GM23338 (cell line): ENCODE measurements at regions not wholly inside any gene's neighbourhood (a gene's known extent, or its start where the extent isn't known, plus 50 kb on each side); places are given as distances from the start of the nearest gene placed in this dataset.

Experiments used
- ATAC-seq: fragments of 200-7000 bp; cut with Tn5 transposase; 3 replicates; pipeline ENCODE4 v1.9.1; 2020
- DNase-seq: peaks from one replicate; pipeline ENCODE4 v3.0.0-alpha.2; 2015; ENCODE audit warnings: low spot score
- H2AFZ ChIP-seq: fragments of 200-600 bp; sonication (generic); 2 replicates; pipeline ENCODE4 v1.8.0; 2016; ENCODE audit warnings: antibody characterized with exemption, mild to moderate bottlenecking, moderate library complexity
- H3F3A ChIP-seq: fragments of 200-600 bp; sonication (generic); replicated peaks from 2 replicates; pipeline ENCODE4 v1.8.0; 2017; ENCODE audit warnings: antibody characterized with exemption, mixed run types, low read depth
- H3K27ac ChIP-seq: fragments of 200-600 bp; sonication (generic); 2 replicates; pipeline ENCODE4 v1.6.1; 2016; ENCODE audit warnings: low read depth
- H3K27me3 ChIP-seq: fragments of 200-600 bp; sonication (generic); 2 replicates; pipeline ENCODE4 v1.8.0; 2016; ENCODE audit warnings: mild to moderate bottlenecking, mixed run types, moderate library complexity; ENCODE audit not compliant: insufficient read depth
- H3K36me3 ChIP-seq: fragments of 200-600 bp; sonication (generic); 2 replicates; pipeline ENCODE4 v1.8.0; 2016; ENCODE audit warnings: mild to moderate bottlenecking; ENCODE audit not compliant: insufficient read depth
- H3K4me1 ChIP-seq: fragments of 200-600 bp; sonication (generic); 2 replicates; pipeline ENCODE4 v1.8.0; 2016; ENCODE audit warnings: mild to moderate bottlenecking, moderate library complexity; ENCODE audit not compliant: insufficient read depth
- H3K4me2 ChIP-seq: fragments of 200-600 bp; sonication (generic); 2 replicates; pipeline ENCODE4 v1.7.1; 2017; ENCODE audit warnings: mixed run types
- H3K4me3 ChIP-seq: fragments of 200-600 bp; sonication (generic); 2 replicates; pipeline ENCODE4 v1.6.1; 2016; ENCODE audit warnings: mixed run types
- H3K79me2 ChIP-seq: fragments of 200-600 bp; sonication (generic); replicated peaks from 2 replicates; pipeline ENCODE4 v1.8.0; 2017; ENCODE audit warnings: mild to moderate bottlenecking; ENCODE audit not compliant: insufficient read depth
- H3K9me2 ChIP-seq: fragments of 200-600 bp; sonication (generic); 2 replicates; pipeline ENCODE4 v1.8.0; 2017; ENCODE audit not compliant: insufficient read depth
- H4K20me1 ChIP-seq: fragments of 200-600 bp; sonication (generic); replicated peaks from 2 replicates; pipeline ENCODE4 v1.8.0; 2017; ENCODE audit warnings: mild to moderate bottlenecking; ENCODE audit not compliant: insufficient read depth
- H3K27ac Mint-ChIP-seq: 2 replicates; pipeline ENCODE4 v1.8.0; 2020; ENCODE audit warnings: inconsistent platforms, mild to moderate bottlenecking, moderate library complexity, mixed read lengths
- H3K27me3 Mint-ChIP-seq: 3 replicates; pipeline ENCODE4 v1.8.0; 2022; ENCODE audit warnings: low read depth, mild to moderate bottlenecking, moderate library complexity, mixed read lengths, inconsistent platforms; ENCODE audit not compliant: insufficient read depth, poor library complexity
- H3K36me3 Mint-ChIP-seq: 3 replicates; pipeline ENCODE4 v1.8.0; 2021; ENCODE audit warnings: low read depth, mild to moderate bottlenecking, inconsistent platforms, moderate library complexity, mixed read lengths
- H3K4me1 Mint-ChIP-seq: 3 replicates; pipeline ENCODE4 v1.8.0; 2020; ENCODE audit warnings: mild to moderate bottlenecking, inconsistent platforms, mixed read lengths
- H3K4me3 Mint-ChIP-seq: 3 replicates; pipeline ENCODE4 v1.8.0; 2021; ENCODE audit warnings: moderate library complexity, mild to moderate bottlenecking, inconsistent platforms, mixed read lengths
- H3K9me3 Mint-ChIP-seq: 3 replicates; pipeline ENCODE4 v1.8.0; 2020; ENCODE audit warnings: moderate library complexity, mild to moderate bottlenecking, inconsistent platforms, mixed read lengths
- CREB1 ChIP-seq: fragments of 250-450 bp; sonication (Bioruptor Pico); IDR thresholded peaks from 2 replicates; pipeline ENCODE4 v1.5.0; 2020; ENCODE audit warnings: low read depth, mild to moderate bottlenecking, moderate library complexity
- CTCF ChIP-seq, 2 experiments: fragments of 200-600 bp in 1 of 2; sonication (generic) in 1 of 2; conservative IDR thresholded peaks; 2 replicates each; pipeline versions ENCODE4 v1.5.1 to v1.6.1; 2016 to 2017; ENCODE audit warnings: antibody characterized with exemption in 2 of 2, low read depth in 2 of 2, mild to moderate bottlenecking in 2 of 2, moderate library complexity in 1 of 2
- ETS1 ChIP-seq: IDR thresholded peaks from 2 replicates; pipeline ENCODE4 v1.6.1; 2016; ENCODE audit warnings: antibody characterized with exemption
- EZH2 ChIP-seq: fragments of 200-600 bp; sonication (generic); IDR thresholded peaks from one replicate; pipeline ENCODE4 v1.8.0; 2017; ENCODE audit warnings: antibody characterized with exemption, mild to moderate bottlenecking, low read depth; ENCODE audit not compliant: unreplicated experiment
- EZH2phosphoT487 ChIP-seq: fragments of 200-600 bp; sonication (generic); IDR thresholded peaks from one replicate; pipeline ENCODE4 v1.8.1; 2018; ENCODE audit warnings: antibody characterized with exemption; ENCODE audit not compliant: unreplicated experiment
- JUNB ChIP-seq: IDR thresholded peaks from one replicate; pipeline ENCODE4 v1.6.1; 2016; ENCODE audit warnings: antibody characterized with exemption; ENCODE audit not compliant: unreplicated experiment
- NANOG ChIP-seq: IDR thresholded peaks from 2 replicates; pipeline ENCODE4 v1.6.1; 2016; ENCODE audit warnings: antibody characterized with exemption, borderline replicate concordance
- POLR2AphosphoS5 ChIP-seq: IDR thresholded peaks from 2 replicates; pipeline ENCODE4 v1.6.1; 2016; ENCODE audit warnings: antibody characterized with exemption, low read depth
- REST ChIP-seq: IDR thresholded peaks from one replicate; pipeline ENCODE4 v1.6.1; 2018; ENCODE audit warnings: antibody characterized with exemption; ENCODE audit not compliant: unreplicated experiment
- STAT1 ChIP-seq: IDR thresholded peaks from one replicate; pipeline ENCODE4 v1.6.1; 2016; ENCODE audit warnings: antibody characterized with exemption; ENCODE audit not compliant: unreplicated experiment
- ZNF114 ChIP-seq: fragments of 250-450 bp; sonication (Bioruptor Pico); IDR thresholded peaks from 2 replicates; pipeline ENCODE4 v1.5.0; 2020; ENCODE audit warnings: mild to moderate bottlenecking, moderate library complexity
- ZNF331 ChIP-seq: fragments of 250-450 bp; sonication (Bioruptor Pico); IDR thresholded peaks from 2 replicates; pipeline ENCODE4 v1.5.0; 2020; ENCODE audit warnings: low read depth, mild to moderate bottlenecking, moderate library complexity
- ZNF462 ChIP-seq: fragments of 250-450 bp; sonication (Bioruptor Pico); IDR thresholded peaks from 2 replicates; pipeline ENCODE4 v1.5.0; 2020; ENCODE audit warnings: mild to moderate bottlenecking, moderate library complexity

GRCh38 chr2:41417511-41417910, 630.3 kb upstream of the PKDCC start:
- H3K36me3 Mint-ChIP-seq = no peaks in the 10 kb centered on the region
- H3K27ac Mint-ChIP-seq = no peak overlapping the region
- no peaks in the 10 kb centered on the region for H3K9me3 Mint-ChIP-seq
- DNase-seq (no peak), ATAC-seq (no peak)
- Histone ChIP-seq H3K27me3 (no peaks in the 10 kb centered on the region), H3K4me2 (no peak overlapping the region), H2AFZ (no peak overlapping the region), H3K79me2 (no peaks in the 10 kb centered on the region), H4K20me1 (no peaks in the 10 kb centered on the region), H3K4me3 (no peak overlapping the region), H3F3A (no peaks in the 10 kb centered on the region), H3K9me2 (no peaks in the 10 kb centered on the region), H3K4me1 (no peaks in the 10 kb centered on the region), H3K36me3 (no peaks in the 10 kb centered on the region), H3K27ac (no peak overlapping the region)
- TF ChIP-seq EZH2phosphoT487 (no peak), POLR2AphosphoS5 (no peak), NANOG (no peak), EZH2 (no peak), ETS1 (no peak), STAT1 (no peak), ZNF331 (CRISPR knock-in tag) (no peak), JUNB (no peak), REST (no peak), ZNF462 (CRISPR knock-in tag) (no peak), ZNF114 (CRISPR knock-in tag) (no peak), CREB1 (CRISPR knock-in tag) (no peak), CTCF (conservative IDR thresholded peaks at IDR 0.05; ENCODE audit: low read depth in 2 of 2) (no peak)
- 0 out of 3 replicates have a peak, but pooled peaks cover 2% of the 10 kb centered on the region for H3K4me1 Mint-ChIP-seq
- H3K4me3 Mint-ChIP-seq = no peak overlapping the region
- no peaks in the 10 kb centered on the region for H3K27me3 Mint-ChIP-seq
